C4-2B (cell line): ENCODE measurements at regions not wholly inside any gene's neighbourhood (a gene's known extent, or its start where the extent isn't known, plus 50 kb on each side); places are given as distances from the start of the nearest gene placed in this dataset.

Experiments used
- ZFX ChIP-seq: fragments of 450-650 bp; IDR thresholded peaks from 2 replicates; pipeline ENCODE4 v1.6.1; 2017
- TF ChIP-seq, protein P1 (sequence below): fragments of 450-650 bp; conservative IDR thresholded peaks from 2 replicates; pipeline ENCODE4 v1.5.1; 2017; ENCODE audit warnings: mild to moderate bottlenecking

DNA sequence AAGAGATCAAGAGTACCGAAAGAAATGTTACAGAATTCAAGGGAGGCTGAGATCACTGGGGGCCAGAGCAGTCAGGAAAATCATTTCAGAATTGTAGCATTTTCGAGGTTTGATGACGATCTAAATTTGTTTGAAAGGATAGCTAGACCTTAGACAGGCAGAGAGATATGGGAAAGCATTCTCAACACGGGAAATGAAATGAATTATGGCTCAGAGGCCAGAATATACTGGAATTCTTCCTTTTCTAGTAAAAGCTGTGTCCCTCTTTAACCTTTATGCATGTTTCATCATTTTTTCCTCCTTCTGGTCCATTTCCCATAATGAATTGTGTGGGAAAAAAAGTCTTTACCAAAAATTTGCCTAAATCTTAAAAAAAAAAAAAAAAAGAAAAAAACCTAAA is 78.8 kb downstream of the NABP1 start:
- TF ChIP-seq, protein P1, sequence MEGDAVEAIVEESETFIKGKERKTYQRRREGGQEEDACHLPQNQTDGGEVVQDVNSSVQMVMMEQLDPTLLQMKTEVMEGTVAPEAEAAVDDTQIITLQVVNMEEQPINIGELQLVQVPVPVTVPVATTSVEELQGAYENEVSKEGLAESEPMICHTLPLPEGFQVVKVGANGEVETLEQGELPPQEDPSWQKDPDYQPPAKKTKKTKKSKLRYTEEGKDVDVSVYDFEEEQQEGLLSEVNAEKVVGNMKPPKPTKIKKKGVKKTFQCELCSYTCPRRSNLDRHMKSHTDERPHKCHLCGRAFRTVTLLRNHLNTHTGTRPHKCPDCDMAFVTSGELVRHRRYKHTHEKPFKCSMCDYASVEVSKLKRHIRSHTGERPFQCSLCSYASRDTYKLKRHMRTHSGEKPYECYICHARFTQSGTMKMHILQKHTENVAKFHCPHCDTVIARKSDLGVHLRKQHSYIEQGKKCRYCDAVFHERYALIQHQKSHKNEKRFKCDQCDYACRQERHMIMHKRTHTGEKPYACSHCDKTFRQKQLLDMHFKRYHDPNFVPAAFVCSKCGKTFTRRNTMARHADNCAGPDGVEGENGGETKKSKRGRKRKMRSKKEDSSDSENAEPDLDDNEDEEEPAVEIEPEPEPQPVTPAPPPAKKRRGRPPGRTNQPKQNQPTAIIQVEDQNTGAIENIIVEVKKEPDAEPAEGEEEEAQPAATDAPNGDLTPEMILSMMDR: no peak
- TF ChIP-seq ZFX: no peak
